HG03342 (cell line): ENCODE measurements at regions not wholly inside any gene's neighbourhood (a gene's known extent, or its start where the extent isn't known, plus 50 kb on each side); places are given as distances from the start of the nearest gene placed in this dataset.

Source experiments
- ATAC-seq: cut with Tn5 transposase; IDR thresholded peaks from one replicate; pipeline ENCODE4 v1.9.1; 2021; ENCODE audit warnings: mild to moderate bottlenecking, moderate library complexity; ENCODE audit not compliant: unreplicated experiment

GRCh38 chr2:16117791-16118610 is 177.7 kb downstream of the MYCN start:
- ATAC-seq: no peak

- ATAC-seq: no peak
Measured at GRCh38 chr2:16117021-16117700, 176.8 kb downstream of the MYCN start.

DNA sequence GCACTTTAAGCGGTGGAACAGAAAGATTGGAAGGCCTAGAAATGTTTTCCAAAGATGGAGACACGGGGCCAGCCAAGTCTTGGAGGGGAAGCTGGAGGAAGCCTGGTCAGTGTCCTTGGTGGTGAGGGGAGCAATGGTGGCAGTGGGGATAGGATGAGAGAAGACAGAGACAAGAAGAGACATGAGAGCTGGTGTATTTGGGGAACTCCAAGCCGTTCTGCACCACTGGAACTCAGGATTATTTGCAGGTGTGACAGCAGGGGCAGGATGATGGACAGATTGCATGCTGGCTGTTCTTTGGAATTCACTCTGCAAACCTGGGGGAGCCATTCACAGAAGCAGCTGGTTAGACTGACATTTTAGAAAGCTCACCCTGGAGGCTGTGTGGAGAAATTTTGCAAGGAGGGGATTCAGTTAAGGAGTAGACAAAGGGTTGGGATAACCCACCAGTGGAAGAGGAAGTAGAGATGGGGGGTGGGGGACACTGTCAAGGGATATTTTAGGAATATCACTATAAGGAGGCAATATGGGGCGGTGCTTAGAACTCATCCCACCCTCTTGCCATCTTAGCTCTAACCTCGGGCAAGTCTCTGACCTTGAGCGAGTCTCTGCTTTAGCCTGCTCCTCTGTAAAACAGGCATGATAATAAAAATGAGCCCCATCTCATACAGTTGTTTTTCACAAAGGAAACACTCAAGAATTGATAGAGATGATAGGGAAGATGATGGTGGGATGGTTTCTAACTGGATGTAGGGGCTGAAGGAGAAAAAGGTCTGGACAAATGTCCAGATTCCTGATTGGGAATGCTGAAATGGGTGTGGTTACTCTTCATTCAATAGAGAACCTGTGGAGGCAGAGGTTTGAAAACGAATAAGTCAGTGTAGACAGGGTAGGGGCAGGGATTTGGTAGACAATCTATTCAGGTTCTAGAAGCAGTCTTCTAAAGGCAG is 175.8 kb downstream of the MYCN start:
- ATAC-seq: no peak

DNA sequence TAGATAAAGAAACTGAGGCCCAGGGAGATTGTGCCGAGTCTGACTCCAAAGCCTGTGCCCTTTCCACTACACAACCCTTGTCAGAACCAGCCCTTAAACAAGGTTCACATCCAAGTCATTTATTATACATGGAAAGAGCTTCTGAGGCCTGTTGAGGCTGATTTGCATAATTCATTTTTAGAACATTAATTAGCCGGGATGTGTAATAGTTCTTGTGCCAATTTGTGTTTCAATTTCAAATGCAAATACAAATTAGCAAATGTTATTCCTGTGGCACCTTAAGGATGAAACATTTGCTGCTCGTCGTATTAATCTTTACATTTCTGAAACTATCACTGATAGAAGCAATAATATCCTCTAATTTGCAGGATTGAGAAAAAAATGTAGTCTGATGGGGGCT is 174.9 kb downstream of the MYCN start:
- ATAC-seq: no peak

GRCh38 chr2:16114836-16115235 is 174.5 kb downstream of the MYCN start:
- ATAC-seq: no peak

GRCh38 chr2:16114070-16114469 is 173.7 kb downstream of the MYCN start:
- ATAC-seq: no peak

DNA sequence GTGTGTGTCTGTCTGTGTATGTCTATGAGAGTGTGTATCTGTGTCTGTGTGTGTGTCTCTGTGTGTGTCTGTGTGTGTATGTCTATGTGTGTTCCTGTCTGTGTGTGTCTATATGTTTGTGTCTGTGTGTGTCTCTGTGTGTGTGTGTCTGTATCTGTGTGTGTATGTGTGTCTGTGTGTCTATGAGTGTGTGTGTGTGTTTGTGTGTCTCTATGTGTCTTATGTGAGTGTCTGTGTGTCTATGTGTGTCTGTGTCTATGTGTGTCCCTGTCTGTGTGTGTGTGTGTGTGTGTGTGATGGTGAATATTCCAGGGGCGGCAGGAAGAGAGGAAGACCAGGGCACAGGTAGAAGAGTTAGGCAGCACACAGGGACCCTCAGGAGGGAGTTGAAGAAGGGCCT is 173.2 kb downstream of the MYCN start:
- no peak for ATAC-seq

DNA sequence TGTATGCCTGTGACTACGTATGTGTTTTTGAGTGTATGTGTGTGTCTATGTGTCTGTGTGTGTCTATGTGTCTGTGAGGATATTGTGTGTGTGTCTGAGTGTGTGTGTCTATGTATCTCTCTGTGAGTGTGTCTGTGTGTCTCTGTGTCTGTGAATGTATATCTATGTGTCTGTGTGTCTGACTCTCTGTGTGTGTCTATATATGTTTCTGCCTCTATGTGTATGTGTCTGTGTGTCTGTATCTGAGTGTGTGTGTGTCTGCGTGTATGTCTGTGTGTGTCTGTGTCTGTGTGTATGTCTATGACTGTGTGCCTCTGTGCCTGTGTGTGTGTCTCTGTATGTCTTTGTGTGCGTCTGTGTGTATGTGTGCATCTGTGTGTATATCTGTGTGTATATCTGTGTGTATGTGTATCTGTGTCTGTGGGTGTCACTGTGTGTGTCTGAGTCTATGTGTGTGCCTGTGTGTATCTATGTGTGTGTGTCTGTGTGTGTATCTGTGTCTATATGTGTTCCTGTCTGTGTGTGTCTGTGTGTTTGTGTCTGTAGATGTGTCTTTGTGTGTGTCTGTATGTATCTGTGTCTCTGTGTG is 172.7 kb downstream of the MYCN start:
- ATAC-seq: no peak

DNA sequence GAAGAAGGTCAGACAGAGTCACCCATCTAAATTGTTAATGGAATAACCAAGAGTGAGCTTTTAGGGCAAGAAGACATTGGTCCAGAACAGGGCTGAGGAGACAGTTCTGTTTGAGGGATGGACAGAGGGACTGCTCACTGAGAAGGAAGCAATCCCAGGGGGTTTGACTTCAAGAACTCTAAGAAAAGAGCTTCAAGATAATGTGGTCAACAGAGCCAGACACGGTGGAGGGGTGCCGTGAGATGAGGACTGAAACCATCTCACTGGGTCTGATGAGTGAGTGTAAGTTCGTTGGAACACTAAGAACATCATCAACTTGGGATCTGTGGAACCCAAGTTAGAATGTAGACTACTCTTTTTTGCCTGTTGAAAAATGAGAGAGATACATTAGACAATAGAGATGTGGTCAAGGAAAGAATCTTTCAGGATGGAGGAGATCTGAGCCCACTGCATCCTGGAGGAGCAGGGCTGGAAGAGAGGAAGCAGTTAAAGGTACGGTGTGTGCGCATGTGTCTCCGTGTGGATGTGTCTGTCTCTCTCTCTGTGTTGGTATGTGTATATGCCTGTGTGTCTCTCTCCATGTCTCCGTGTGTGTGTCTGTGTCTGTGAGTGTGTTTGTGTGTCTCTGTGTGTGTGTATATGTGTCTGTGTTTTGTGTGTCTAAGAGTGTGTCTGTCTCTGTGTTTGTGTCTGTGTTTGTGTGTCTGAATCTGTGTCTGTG is 172.1 kb downstream of the MYCN start:
- no peak for ATAC-seq

DNA sequence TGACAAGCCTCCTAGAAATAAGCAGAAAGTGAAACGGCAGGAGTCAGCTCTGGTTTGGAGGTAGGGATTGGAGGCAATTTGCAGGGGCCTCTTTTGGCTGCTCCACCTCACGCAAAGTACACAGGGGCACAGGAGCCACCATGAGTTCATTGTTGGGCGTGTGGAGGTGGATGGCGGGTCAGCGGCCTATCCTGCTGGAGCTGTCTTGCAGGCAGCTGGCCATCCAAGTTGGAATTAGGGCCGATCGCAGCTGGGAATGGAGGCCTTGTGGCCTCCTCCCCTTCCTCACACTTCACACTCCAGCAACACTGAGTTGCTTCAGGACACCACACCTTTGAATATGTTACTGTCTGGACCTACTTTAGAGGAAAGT is 171.5 kb downstream of the MYCN start:
- ATAC-seq: no peak

DNA sequence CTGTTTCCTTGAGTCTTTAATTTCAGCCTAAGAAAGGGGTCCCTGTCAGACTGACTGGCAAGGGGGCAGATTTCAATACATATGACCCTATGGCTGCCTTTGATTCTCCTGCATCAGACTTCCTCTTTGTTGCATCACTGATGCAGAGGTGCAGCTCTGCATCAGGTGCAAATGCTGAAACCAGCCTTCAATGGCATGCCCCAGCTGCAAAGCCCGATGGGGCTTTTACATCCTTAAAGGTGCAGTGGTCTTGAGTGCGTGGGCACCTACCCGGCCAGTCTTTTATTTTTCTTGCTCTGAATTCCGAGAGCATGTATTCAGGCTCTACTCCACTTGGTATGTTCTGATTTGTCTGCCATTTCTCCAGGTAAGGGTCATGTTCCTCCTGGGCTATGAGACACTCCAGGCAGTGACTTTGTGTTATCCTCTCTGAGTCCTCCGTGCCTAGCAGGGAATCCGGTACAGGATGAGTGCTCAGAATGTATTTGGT is 169.5 kb downstream of the MYCN start:
- no peak for ATAC-seq

GRCh38 chr2:16109368-16109820 is 169.0 kb downstream of the MYCN start:
- no peak for ATAC-seq

GRCh38 chr2:16107246-16107645 is 166.9 kb downstream of the MYCN start:
- ATAC-seq: no peak

GRCh38 chr2:16106619-16107018 is 166.3 kb downstream of the MYCN start:
- ATAC-seq: no peak

DNA sequence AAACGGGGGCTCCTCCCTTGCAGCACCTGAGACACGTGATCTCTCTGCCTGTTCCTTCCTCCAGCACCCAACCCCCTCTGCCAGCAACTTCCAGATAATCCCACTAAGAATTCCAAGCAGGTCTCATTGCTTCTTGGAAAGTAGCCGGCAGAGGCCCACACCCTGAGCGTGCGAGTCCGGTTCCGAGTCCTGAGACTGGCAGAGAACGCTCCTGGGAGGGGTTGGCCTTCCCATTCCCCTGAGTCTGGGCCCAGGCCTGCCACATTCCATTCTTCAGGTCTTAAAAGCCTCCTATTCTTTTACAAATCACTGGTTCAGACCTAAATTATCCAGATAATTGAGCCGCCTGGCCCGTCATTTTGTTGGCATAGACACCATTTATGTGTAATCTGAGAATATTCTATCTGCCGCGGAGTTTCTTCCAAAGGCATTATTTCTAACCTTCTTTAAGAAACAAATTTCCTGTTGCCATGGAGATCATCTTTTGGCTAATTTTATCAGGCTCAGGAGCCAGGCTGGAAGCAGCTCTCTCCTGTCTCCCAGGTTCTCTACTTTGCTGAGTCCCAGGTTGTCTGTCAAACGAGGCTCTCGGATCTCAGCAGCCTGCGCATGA is 165.4 kb downstream of the MYCN start:
- no peak for ATAC-seq

GRCh38 chr2:16104949-16105668 is 164.8 kb downstream of the MYCN start:
- no peak for ATAC-seq

- no peak for ATAC-seq
Measured at GRCh38 chr2:16104315-16104948, 164.1 kb downstream of the MYCN start.

DNA sequence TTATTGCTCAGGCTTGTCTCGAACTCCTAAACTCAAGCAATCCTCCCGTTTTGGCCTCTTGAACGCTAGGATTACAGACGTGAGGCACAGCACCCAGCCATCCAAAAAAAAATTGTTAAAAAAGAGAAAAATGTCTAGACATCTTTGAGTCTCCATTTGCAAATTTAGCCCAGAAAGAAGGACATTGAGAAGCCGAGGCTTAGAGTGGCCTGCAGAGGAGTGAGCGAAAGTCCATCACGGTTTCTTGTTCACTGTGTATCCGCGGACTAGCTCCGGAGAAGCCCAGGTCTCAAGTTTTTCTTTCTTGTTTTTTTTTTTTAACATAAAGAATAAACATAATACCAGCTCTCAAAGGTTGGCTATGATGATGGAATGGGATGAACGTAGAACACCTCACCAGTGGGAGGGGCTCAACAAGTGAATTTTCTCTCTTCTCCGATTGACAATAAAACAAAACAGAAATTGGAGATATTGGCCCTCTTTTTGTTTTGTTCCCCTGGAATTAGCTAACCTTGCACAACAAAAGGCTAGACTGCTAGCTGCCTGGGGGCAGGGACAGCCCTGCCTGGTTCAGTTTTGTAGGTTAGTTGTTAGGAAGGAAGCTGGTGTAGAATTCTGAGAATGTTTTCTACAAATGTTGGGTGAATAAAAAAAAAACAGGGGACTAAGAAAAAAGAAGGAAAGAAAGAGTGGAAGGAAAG is 163.4 kb downstream of the MYCN start:
- ATAC-seq: no peak
